T-helper 17 cell (primary cell): ENCODE measurements at regions not wholly inside any gene's neighbourhood (a gene's known extent, or its start where the extent isn't known, plus 50 kb on each side); places are given as distances from the start of the nearest gene placed in this dataset.

Experiments used
- ATAC-seq: fragments of 150-1000 bp; cut with Tn5 transposase; 2 replicates; pipeline ENCODE4 v1.10.0; 2021; ENCODE audit warnings: mild to moderate bottlenecking, moderate library complexity
- DNase-seq, 3 donors: peaks; one replicate each; pipeline versions ENCODE4 v3.0.0 to v3.0.0-alpha.2; 2020 to 2021
- H3K9me3 ChIP-seq: one replicate; pipeline ENCODE4 v1.7.0; 2013; ENCODE audit warnings: low read length, mild to moderate bottlenecking; ENCODE audit not compliant: control insufficient read depth, poor library complexity, severe bottlenecking
- H3K27ac Mint-ChIP-seq: one replicate; pipeline ENCODE4 v1.8.0; 2022; ENCODE audit warnings: mild to moderate bottlenecking, moderate library complexity, mixed read lengths
- H3K27me3 Mint-ChIP-seq: one replicate; pipeline ENCODE4 v1.8.0; 2022; ENCODE audit warnings: mixed read lengths
- H3K36me3 Mint-ChIP-seq: one replicate; pipeline ENCODE4 v1.8.0; 2022; ENCODE audit warnings: low read depth, mixed read lengths
- H3K4me1 Mint-ChIP-seq: one replicate; pipeline ENCODE4 v1.8.0; 2022; ENCODE audit warnings: mild to moderate bottlenecking, mixed read lengths
- H3K4me3 Mint-ChIP-seq: one replicate; pipeline ENCODE4 v1.8.0; 2022; ENCODE audit warnings: mild to moderate bottlenecking, moderate library complexity, mixed read lengths

GRCh38 chr9:2337131-2337530 lies 284.5 kb upstream of the VLDLR start:
- no peak for ATAC-seq
- H3K4me1 Mint-ChIP-seq: no peaks in the 10 kb centered on the region
- DNase-seq: no peak
- no peak overlapping the region for H3K27ac Mint-ChIP-seq
- H3K36me3 Mint-ChIP-seq: no peaks in the 10 kb centered on the region
- H3K9me3 ChIP-seq: no peaks in the 10 kb centered on the region
- H3K4me3 Mint-ChIP-seq: no peak overlapping the region
- H3K27me3 Mint-ChIP-seq: peaks cover 18% of the 10 kb centered on the region

- DNase-seq: no peak
- ATAC-seq: no peak
- Mint-ChIP-seq H3K27me3 (peaks cover 16% of the 10 kb centered on the region), H3K36me3 (no peaks in the 10 kb centered on the region), H3K27ac (no peak overlapping the region), H3K4me3 (no peak overlapping the region), H3K4me1 (no peaks in the 10 kb centered on the region)
- H3K9me3 ChIP-seq: no peaks in the 10 kb centered on the region
These were observed 284.0 kb upstream of the VLDLR start for GRCh38 chr9:2337627-2338026.

GRCh38 chr9:2338777-2339365 lies 282.7 kb upstream of the VLDLR start:
- no peak for DNase-seq
- no peak for ATAC-seq
- Mint-ChIP-seq H3K27ac (no peak overlapping the region), H3K4me3 (no peak overlapping the region), H3K36me3 (no peaks in the 10 kb centered on the region), H3K27me3 (peaks cover 13% of the 10 kb centered on the region), H3K4me1 (no peaks in the 10 kb centered on the region)
- no peaks in the 10 kb centered on the region for H3K9me3 ChIP-seq

GRCh38 chr9:2339416-2339815 lies 282.2 kb upstream of the VLDLR start:
- H3K27me3 Mint-ChIP-seq: peaks cover 13% of the 10 kb centered on the region
- H3K27ac Mint-ChIP-seq: no peak overlapping the region
- H3K4me1 Mint-ChIP-seq: no peaks in the 10 kb centered on the region
- H3K4me3 Mint-ChIP-seq: no peak overlapping the region
- DNase-seq (no peak), ATAC-seq (no peak)
- no peaks in the 10 kb centered on the region for H3K36me3 Mint-ChIP-seq
- H3K9me3 ChIP-seq: no peaks in the 10 kb centered on the region

- H3K9me3 ChIP-seq: no peaks in the 10 kb centered on the region
- H3K4me3 Mint-ChIP-seq: no peak overlapping the region
- ATAC-seq: no peak
- no peak overlapping the region for H3K27ac Mint-ChIP-seq
- peaks cover 13% of the 10 kb centered on the region for H3K27me3 Mint-ChIP-seq
- no peaks in the 10 kb centered on the region for H3K36me3 Mint-ChIP-seq
- DNase-seq: no peak
- H3K4me1 Mint-ChIP-seq: no peaks in the 10 kb centered on the region
These were observed 281.4 kb upstream of the VLDLR start for GRCh38 chr9:2340046-2340760.

GRCh38 chr9:2341126-2341525 lies 280.5 kb upstream of the VLDLR start:
- no peak overlapping the region for H3K4me3 Mint-ChIP-seq
- H3K27me3 Mint-ChIP-seq: peaks cover 7% of the 10 kb centered on the region
- ATAC-seq (no peak), DNase-seq (no peak)
- no peaks in the 10 kb centered on the region for H3K4me1 Mint-ChIP-seq
- H3K36me3 Mint-ChIP-seq: no peaks in the 10 kb centered on the region
- no peak overlapping the region for H3K27ac Mint-ChIP-seq
- no peaks in the 10 kb centered on the region for H3K9me3 ChIP-seq

- no peak for DNase-seq
- H3K9me3 ChIP-seq: no peaks in the 10 kb centered on the region
- ATAC-seq: no peak
- no peaks in the 10 kb centered on the region for H3K4me1 Mint-ChIP-seq
- no peak overlapping the region for H3K27ac Mint-ChIP-seq
- H3K36me3 Mint-ChIP-seq: no peaks in the 10 kb centered on the region
- no peak overlapping the region for H3K4me3 Mint-ChIP-seq
- H3K27me3 Mint-ChIP-seq: peaks cover 5% of the 10 kb centered on the region
These were observed 279.6 kb upstream of the VLDLR start for GRCh38 chr9:2341956-2342355.

- Mint-ChIP-seq H3K36me3 (peaks cover 2% of the 10 kb centered on the region), H3K27ac (no peak overlapping the region), H3K4me1 (no peaks in the 10 kb centered on the region), H3K27me3 (no peaks in the 10 kb centered on the region), H3K4me3 (no peak overlapping the region)
- H3K9me3 ChIP-seq: no peaks in the 10 kb centered on the region
- ATAC-seq: no peak
- DNase-seq: no peak
These were observed 277.8 kb upstream of the VLDLR start for GRCh38 chr9:2343756-2344155.

- H3K27me3 Mint-ChIP-seq: no peaks in the 10 kb centered on the region
- DNase-seq: no peak
- peaks cover 2% of the 10 kb centered on the region for H3K36me3 Mint-ChIP-seq
- no peaks in the 10 kb centered on the region for H3K9me3 ChIP-seq
- ATAC-seq: no peak
- no peak overlapping the region for H3K27ac Mint-ChIP-seq
- no peak overlapping the region for H3K4me3 Mint-ChIP-seq
- no peaks in the 10 kb centered on the region for H3K4me1 Mint-ChIP-seq
These were observed 277.2 kb upstream of the VLDLR start for GRCh38 chr9:2344436-2344835.

GRCh38 chr9:2345013-2345412 lies 276.6 kb upstream of the VLDLR start:
- H3K27me3 Mint-ChIP-seq: no peaks in the 10 kb centered on the region
- H3K4me3 Mint-ChIP-seq: no peak overlapping the region
- H3K4me1 Mint-ChIP-seq: no peaks in the 10 kb centered on the region
- ATAC-seq: no peak
- H3K36me3 Mint-ChIP-seq: peaks cover 2% of the 10 kb centered on the region
- no peaks in the 10 kb centered on the region for H3K9me3 ChIP-seq
- no peak overlapping the region for H3K27ac Mint-ChIP-seq
- no peak for DNase-seq

- ATAC-seq (no peak), DNase-seq (no peak)
- Mint-ChIP-seq H3K36me3 (peaks cover 2% of the 10 kb centered on the region), H3K4me3 (no peak overlapping the region), H3K27me3 (no peaks in the 10 kb centered on the region), H3K27ac (no peak overlapping the region), H3K4me1 (no peaks in the 10 kb centered on the region)
- no peaks in the 10 kb centered on the region for H3K9me3 ChIP-seq
These were observed 275.2 kb upstream of the VLDLR start for GRCh38 chr9:2346277-2346913.

- no peaks in the 10 kb centered on the region for H3K4me1 Mint-ChIP-seq
- no peaks in the 10 kb centered on the region for H3K9me3 ChIP-seq
- peaks cover 27% of the 10 kb centered on the region for H3K27me3 Mint-ChIP-seq
These were observed 270.3 kb upstream of the VLDLR start for GRCh38 chr9:2351324-2351723.

GRCh38 chr9:2354216-2354615 lies 267.4 kb upstream of the VLDLR start:
- Mint-ChIP-seq H3K36me3 (no peaks in the 10 kb centered on the region), H3K4me3 (no peak overlapping the region), H3K4me1 (no peaks in the 10 kb centered on the region), H3K27me3 (peaks cover 28% of the 10 kb centered on the region), H3K27ac (no peak overlapping the region)
- ATAC-seq (no peak), DNase-seq (no peak)
- no peaks in the 10 kb centered on the region for H3K9me3 ChIP-seq

More at GRCh38 chr9:2351324-2351723, 270.3 kb upstream of the VLDLR start:
- Mint-ChIP-seq H3K4me3 (no peak overlapping the region), H3K27ac (no peak overlapping the region), H3K36me3 (peaks cover 2% of the 10 kb centered on the region)
- no peak for DNase-seq
- no peak for ATAC-seq
